K562 (cell line): ENCODE measurements at regions not wholly inside any gene's neighbourhood (a gene's known extent, or its start where the extent isn't known, plus 50 kb on each side); places are given as distances from the start of the nearest gene placed in this dataset.

ENCODE experiments used
- ATAC-seq: fragments of 200-7000 bp; cut with Tn5 transposase; 3 replicates; pipeline ENCODE4 v1.9.1; 2020; ENCODE audit warnings: moderate library complexity
- BruUV-seq: library from RNA; stranded (reverse); fragments of 400-500 nt; replicated peaks from 2 replicates; lab custom pipeline; 2021; lab: Mats Ljungman, UMichigan
- CTCF ChIA-PET: fragments of 300-600 bp; formaldehyde crosslinking; extraction: SDS; loops from one replicate; lab custom pipeline; 2021; ENCODE audit warnings: low intra/inter-chr PET ratio; lab: Yijun Ruan, JAX
- POLR2A ChIA-PET: fragments of 300-600, 350-650 bp; sonication (Branson Sonifier 250); formaldehyde crosslinking; extraction: SDS; loops from one replicate; lab custom pipeline; 2021; ENCODE audit warnings: antibody characterized with exemption, inconsistent platforms; lab: Yijun Ruan, JAX
- DNase-seq, 4 experiments: peaks; one replicate each; pipeline versions ENCODE4 v3.0.0 to v3.0.0-alpha.2; 2011 to 2018; ENCODE audit warnings: low spot score in 3 of 4, mixed read lengths in 3 of 4; ENCODE audit errors: extremely low read depth in 1 of 4
- FAIRE-seq: peaks from 2 replicates; lab custom pipeline; 2011; peaks lifted over from hg19 to GRCh38; lab: Jason Lieb, UNC
- H2AFZ ChIP-seq: 2 replicates; pipeline ENCODE4 v1.6.0; 2011; ENCODE audit warnings: low read depth, low read length, control low read depth, inconsistent platforms
- H3K27ac ChIP-seq: fragments of 200-600 bp; 3 replicates; pipeline ENCODE4 v1.8.0; 2011; ENCODE audit warnings: low read depth, mild to moderate bottlenecking, control low read depth, inconsistent platforms, low read length, moderate library complexity, mixed read lengths; ENCODE audit errors: extremely low read depth
- H3K27me3 ChIP-seq, 2 experiments: fragments of 300-600 bp in 1 of 2; 2 replicates in 1 of 2; 3 replicates in 1 of 2; pipeline versions ENCODE4 v1.6.0 to v1.8.0; 2011; ENCODE audit warnings: inconsistent platforms in 2 of 2, low read length in 2 of 2, mild to moderate bottlenecking in 1 of 2, mixed read lengths in 1 of 2, moderate library complexity in 1 of 2; ENCODE audit not compliant: control insufficient read depth in 2 of 2, insufficient read depth in 2 of 2
- H3K36me3 ChIP-seq: fragments of 300-600 bp; 3 replicates; pipeline ENCODE4 v1.8.0; 2011; ENCODE audit warnings: mild to moderate bottlenecking, low read length, inconsistent platforms; ENCODE audit not compliant: control insufficient read depth, insufficient read depth
- H3K4me1 ChIP-seq, 2 experiments: fragments of 200-600 bp in 1 of 2; replicated peaks in 1 of 2; 2 replicates in 1 of 2; 3 replicates in 1 of 2; pipeline versions ENCODE4 v1.5.1 to v1.8.0; 2011; ENCODE audit warnings: inconsistent platforms in 2 of 2, low read length in 2 of 2, mild to moderate bottlenecking in 1 of 2, mixed read lengths in 1 of 2, moderate library complexity in 1 of 2; ENCODE audit not compliant: control insufficient read depth in 2 of 2, insufficient read depth in 2 of 2
- H3K4me2 ChIP-seq: 2 replicates; pipeline ENCODE4 v1.6.1; 2011; ENCODE audit warnings: low read length, control low read depth, inconsistent platforms, mixed read lengths; ENCODE audit not compliant: insufficient read depth
- H3K4me3 ChIP-seq: fragments of 200-600 bp; sonication (generic), shearing (Covaris generic); 2 replicates; pipeline ENCODE4 v1.5.1; 2016; ENCODE audit warnings: control low read depth, inconsistent platforms
- H3K79me2 ChIP-seq: fragments of 200-600 bp; 3 replicates; pipeline ENCODE4 v1.8.0; 2011; ENCODE audit warnings: low read length, inconsistent platforms; ENCODE audit not compliant: control insufficient read depth, insufficient read depth
- H3K9ac ChIP-seq, 2 experiments: 2 replicates each; pipeline versions ENCODE4 v1.6.0 to v1.6.1; 2011; ENCODE audit warnings: low read depth in 2 of 2, low read length in 2 of 2, control low read depth in 1 of 2, inconsistent platforms in 1 of 2, mild to moderate bottlenecking in 1 of 2, mixed read lengths in 1 of 2; ENCODE audit not compliant: insufficient read depth in 1 of 2
- H3K9me1 ChIP-seq: one replicate; pipeline ENCODE4 v1.6.0; 2011; ENCODE audit warnings: inconsistent platforms, mild to moderate bottlenecking, low read length, moderate library complexity; ENCODE audit not compliant: control insufficient read depth, insufficient read depth
- H3K9me3 ChIP-seq: replicated peaks from 2 replicates; pipeline ENCODE4 v1.5.1; 2011; ENCODE audit warnings: low read depth, low read length, inconsistent platforms; ENCODE audit not compliant: control insufficient read depth, insufficient read depth
- H4K20me1 ChIP-seq: replicated peaks from 2 replicates; pipeline ENCODE4 v1.6.1; 2011; ENCODE audit warnings: low read length, inconsistent platforms, mixed read lengths; ENCODE audit not compliant: control insufficient read depth, insufficient read depth
- HCFC1 ChIP-seq: IDR thresholded peaks from 2 replicates; pipeline ENCODE4 v1.6.1; 2012; ENCODE audit warnings: low read depth, low read length, improper control_type of control experiment
- KDM1A ChIP-seq, 2 experiments: fragments of 450-650 bp; IDR thresholded peaks; 2 replicates each; pipeline ENCODE4 v1.6.1; 2016; ENCODE audit warnings: mild to moderate bottlenecking in 2 of 2
- NFYB ChIP-seq: IDR thresholded peaks from 2 replicates; pipeline ENCODE4 v1.6.1; 2011; ENCODE audit warnings: mild to moderate bottlenecking, moderate library complexity; ENCODE audit not compliant: insufficient read length; ENCODE audit errors: extremely low read depth
- NR4A1 ChIP-seq, 2 experiments: fragments of 250-450 bp in 1 of 2; fragments of 450-650 bp in 1 of 2; sonication (Bioruptor Pico) in 1 of 2; IDR thresholded peaks; 2 replicates each; pipeline versions ENCODE4 v1.4.0 to v1.6.1; 2016 to 2020; ENCODE audit warnings: mild to moderate bottlenecking in 2 of 2, missing compliant biosample characterization in 1 of 2, missing genetic modification characterization in 1 of 2, moderate library complexity in 1 of 2
- PML ChIP-seq: IDR thresholded peaks from 2 replicates; pipeline ENCODE4 v1.6.1; 2012; ENCODE audit warnings: low read length, inconsistent platforms
- WGBS: fragments of 100-300 bp; shearing (Covaris generic); methylation state at CpG from one replicate; pipeline ENCODE4 v1.1.6; 2016; ENCODE audit warnings: low coverage, mixed read lengths; ENCODE audit not compliant: insufficient coverage; ENCODE audit errors: missing lambda C conversion rate; 5-methylcytosine and 5-hydroxymethylcytosine counted together
- in situ Hi-C: fragments of 300-500 bp; cut with MboI; formaldehyde crosslinking; loops from 4 replicates; pipeline ENCODE4 v1.15.0; 2018; ENCODE audit warnings: inconsistent platforms, mixed read lengths
- intact Hi-C: fragments of 100-400 bp; cut with micrococcal nuclease; formaldehyde crosslinking; loops from 2 replicates; pipeline ENCODE4 v1.14.2; 2022
- TF ChIP-seq, protein P1 (sequence below): fragments of 250-450 bp; sonication (Bioruptor Pico); IDR thresholded peaks from 2 replicates; pipeline ENCODE4 v1.9.0; 2021; ENCODE audit warnings: mild to moderate bottlenecking
- TF ChIP-seq, protein P2 (sequence below): fragments of 250-450 bp; sonication (Bioruptor Pico); IDR thresholded peaks from 2 replicates; pipeline ENCODE4 v1.5.0; 2021; ENCODE audit warnings: mild to moderate bottlenecking, moderate library complexity

DNA sequence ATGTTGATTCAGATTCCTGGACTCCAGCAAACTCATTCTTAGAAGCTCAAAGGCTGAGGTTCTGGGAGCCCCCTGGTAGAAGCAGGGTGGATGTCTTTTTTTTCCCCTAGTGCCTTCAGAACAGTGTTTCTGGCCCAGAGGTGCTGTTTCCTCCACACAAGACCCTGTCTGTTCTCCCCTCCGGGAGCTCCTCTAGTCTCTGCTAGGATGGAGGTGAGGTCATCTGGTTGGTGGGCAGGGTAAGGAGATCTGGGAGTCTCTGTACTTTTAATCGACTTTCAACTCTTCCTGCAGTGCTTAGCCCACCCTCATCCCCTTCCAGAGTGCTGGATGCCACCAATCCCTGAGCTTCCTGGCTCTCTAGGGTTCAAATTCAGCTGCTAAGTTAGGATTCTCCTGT lies 192.0 kb downstream of the SH3BP4 start (continued):
- TF ChIP-seq NR4A1 (CRISPR knock-in tag; IDR thresholded peaks at IDR 0.05) (no peak), NR4A1 (tag; IDR thresholded peaks at IDR 0.05) (no peak)
- TF ChIP-seq, all 486 proteins: peak for 0

DNA sequence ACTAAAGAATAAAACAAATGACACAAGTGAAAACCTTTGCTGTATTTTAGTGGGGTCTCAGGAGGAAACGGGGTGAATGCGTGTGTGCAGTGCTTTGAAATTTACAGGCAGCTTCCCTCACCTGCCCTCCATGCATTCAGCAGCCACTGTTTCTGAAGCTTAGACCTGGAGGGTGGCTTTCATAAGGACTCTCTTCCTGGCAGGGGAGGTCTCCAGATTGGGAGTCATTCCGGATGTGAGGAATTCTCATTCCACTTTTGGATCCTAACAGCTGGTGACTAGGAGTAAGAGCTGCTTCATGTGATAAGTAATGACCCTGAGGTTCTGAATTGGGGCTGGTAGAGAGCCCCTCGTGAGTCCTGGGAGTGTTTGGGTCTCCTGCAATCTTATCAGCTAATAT lies 192.5 kb downstream of the SH3BP4 start:
- H3K27me3 ChIP-seq = peaks cover 0 to 30% of the 10 kb centered on the region in 2 experiments; a peak in 2 of 5 replicates
- no peak for FAIRE-seq
- H4K20me1 ChIP-seq = no peaks in the 10 kb centered on the region
- H3K9me3 ChIP-seq = no peaks in the 10 kb centered on the region
- TF ChIP-seq HCFC1 (no peak), PML (no peak), KDM1A (IDR thresholded peaks at IDR 0.05) (no peak), NFYB (no peak)
- TF ChIP-seq, protein P1, sequence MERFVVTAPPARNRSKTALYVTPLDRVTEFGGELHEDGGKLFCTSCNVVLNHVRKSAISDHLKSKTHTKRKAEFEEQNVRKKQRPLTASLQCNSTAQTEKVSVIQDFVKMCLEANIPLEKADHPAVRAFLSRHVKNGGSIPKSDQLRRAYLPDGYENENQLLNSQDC (CRISPR knock-in tag) = no peak
- TF ChIP-seq, protein P2, sequence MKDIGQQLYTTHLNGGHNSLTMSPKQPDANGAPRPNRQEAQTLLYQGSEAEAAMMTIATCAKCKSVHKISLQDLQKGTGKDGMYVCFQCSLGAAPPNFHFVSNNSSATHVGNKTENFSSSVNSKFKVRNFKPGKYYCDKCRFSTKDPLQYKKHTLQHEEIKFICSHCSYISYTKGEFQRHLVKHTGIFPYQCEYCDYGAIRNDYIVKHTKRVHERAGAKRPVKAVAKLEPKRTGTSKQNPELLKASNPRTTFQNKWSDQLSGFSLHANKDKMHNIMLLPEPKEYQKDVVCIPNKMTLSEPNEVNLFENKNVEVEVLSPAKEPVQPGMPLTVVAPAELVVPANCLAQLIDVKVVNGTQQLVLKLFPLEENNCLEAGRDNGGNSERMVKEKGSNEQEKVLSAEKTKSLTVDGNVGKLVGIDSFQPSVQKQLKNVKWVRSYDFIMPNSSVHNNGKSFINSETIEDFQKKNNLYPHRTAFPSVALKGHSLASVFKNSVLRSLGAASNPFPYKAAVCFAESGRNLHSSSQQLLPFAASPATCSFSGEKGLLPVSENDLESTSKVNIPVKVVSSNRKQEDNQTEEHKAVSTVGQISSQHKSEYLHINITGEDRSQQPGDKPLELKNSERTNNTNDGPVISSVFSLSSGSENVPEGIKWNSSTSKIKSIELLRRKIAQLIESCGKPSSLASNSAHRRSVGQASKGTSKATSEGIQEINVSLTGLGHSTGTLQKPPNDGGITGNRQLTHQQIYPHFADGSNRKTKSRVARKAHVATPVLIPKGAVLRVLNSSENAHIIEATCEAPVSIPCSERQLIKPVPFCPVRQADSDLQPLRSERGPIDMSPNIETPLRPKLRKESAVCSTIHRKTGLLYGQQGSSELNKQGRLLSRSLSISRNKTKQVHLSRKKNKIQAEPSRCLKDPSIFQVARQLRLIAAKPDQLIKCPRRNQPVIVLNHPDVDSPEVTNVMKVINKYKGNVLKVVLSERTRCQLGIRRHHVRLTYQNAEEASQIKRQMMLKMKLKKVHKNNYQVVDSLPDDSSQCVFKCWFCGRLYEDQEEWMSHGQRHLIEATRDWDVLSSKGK (CRISPR knock-in tag) = no peak
- no peaks in the 10 kb centered on the region for H3K79me2 ChIP-seq
- H3K4me2 ChIP-seq = no peak overlapping the region
- in situ Hi-C loops = no loop called here
- ChIA-PET POLR2A (no interaction called here), CTCF (no interaction called here)
- no peak overlapping the region for H2AFZ ChIP-seq
- intact Hi-C loops = no loop called here
- H3K9me1 ChIP-seq = no peaks in the 10 kb centered on the region
- H3K4me3 ChIP-seq = no peak overlapping the region
- no peaks in the 10 kb centered on the region for H3K36me3 ChIP-seq
- BruUV-seq = no TSS peak
- DNase-seq = no peak
- no peaks in the 10 kb centered on the region for H3K4me1 ChIP-seq
- H3K9ac ChIP-seq = no peak overlapping the region
- 0% methylated on average over 4 of the region's 4 CpGs for WGBS
- ATAC-seq = no peak
- H3K27ac ChIP-seq = no peak overlapping the region
